ENCODE measurements at regions not wholly inside any gene's neighbourhood (a gene's known extent, or its start where the extent isn't known, plus 50 kb on each side); places are given as distances from the start of the nearest gene placed in this dataset.

- TF ChIP-seq EZH2 (IDR thresholded peaks at IDR 0.05; ENCODE audit: borderline replicate concordance, low read depth, low read length, severe bottlenecking), result no peak
- no peak for TF ChIP-seq CTCF (IDR thresholded peaks at IDR 0.05; ENCODE audit: borderline replicate concordance, extremely low read depth, low read length, poor library complexity, severe bottlenecking)
Measured at GRCh38 chr12:84696281-84696680, 216.3 kb downstream of the SLC6A15 start.

All from DND-41 (cell line).